GM18505 (cell line): ENCODE measurements at regions not wholly inside any gene's neighbourhood (a gene's known extent, or its start where the extent isn't known, plus 50 kb on each side); places are given as distances from the start of the nearest gene placed in this dataset.

Source experiments
- ATAC-seq: cut with Tn5 transposase; IDR thresholded peaks from one replicate; pipeline ENCODE4 v1.9.1; 2021; ENCODE audit not compliant: unreplicated experiment
- POLR2A ChIP-seq: IDR thresholded peaks from 4 replicates; pipeline ENCODE4 v1.6.1; 2011; ENCODE audit warnings: borderline replicate concordance; ENCODE audit not compliant: insufficient read depth, insufficient read length; ENCODE audit errors: extremely low read depth

GRCh38 chr13:76775088-76775740, 111.0 kb downstream of the KCTD12 start:
- ATAC-seq, result no peak
- TF ChIP-seq POLR2A, result no peak

- no peak for TF ChIP-seq POLR2A
These were observed 112.6 kb downstream of the KCTD12 start for GRCh38 chr13:76773448-76774094.

GRCh38 chr13:76772241-76772640, 114.0 kb downstream of the KCTD12 start:
- ATAC-seq, result no peak
- TF ChIP-seq POLR2A, result no peak

More at GRCh38 chr13:76773448-76774094, 112.6 kb downstream of the KCTD12 start:
- ATAC-seq, result no peak

DNA sequence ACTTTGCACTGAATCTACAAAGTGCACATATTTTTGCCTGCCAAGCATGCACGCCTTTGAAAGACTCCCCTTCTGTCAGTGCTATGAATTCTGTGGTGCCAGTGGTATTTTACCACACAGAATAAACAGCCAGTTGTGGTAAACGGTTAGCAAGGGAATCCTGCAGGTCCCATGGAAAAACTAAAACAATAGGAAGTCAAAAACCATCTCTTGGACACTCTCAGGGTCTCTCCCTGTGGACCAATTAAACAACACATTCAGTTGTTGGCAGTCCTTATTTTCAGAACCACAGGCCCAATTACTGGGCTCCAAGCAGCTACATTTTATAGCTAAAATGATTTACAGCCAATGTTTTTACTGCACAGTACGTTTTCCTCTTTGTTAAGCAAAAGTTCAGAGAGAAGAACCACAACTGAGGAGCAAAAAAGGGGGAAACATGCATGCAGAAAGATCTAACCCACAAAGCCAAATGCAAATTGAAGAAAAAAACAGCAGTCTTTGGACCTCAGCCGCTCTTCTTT, 116.9 kb downstream of the KCTD12 start:
- TF ChIP-seq POLR2A, result no peak
- no peak for ATAC-seq

- no peak for ATAC-seq
- TF ChIP-seq POLR2A, result no peak
These were observed 117.8 kb downstream of the KCTD12 start for GRCh38 chr13:76768384-76768783.

DNA sequence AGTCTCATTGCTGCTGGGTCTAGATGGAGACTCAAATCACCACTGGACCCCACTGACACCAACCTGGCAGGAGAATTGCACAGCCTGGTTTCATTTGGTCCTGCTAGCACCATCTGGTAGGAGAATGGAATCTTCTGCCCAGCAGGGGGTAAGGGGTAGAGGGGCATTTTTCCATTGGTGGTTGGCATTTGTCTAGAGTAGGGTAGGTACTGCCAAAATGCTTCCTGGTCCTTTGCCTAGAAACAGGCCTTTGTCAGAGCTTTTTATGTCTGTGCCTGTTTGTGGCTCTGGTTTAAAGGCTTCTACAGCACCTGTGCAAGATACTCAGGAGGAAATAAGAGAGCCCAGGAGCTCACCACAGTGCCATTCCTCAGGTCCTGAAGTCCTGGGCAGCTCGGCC, 121.3 kb downstream of the KCTD12 start:
- no peak for ATAC-seq
- TF ChIP-seq POLR2A, result no peak

DNA sequence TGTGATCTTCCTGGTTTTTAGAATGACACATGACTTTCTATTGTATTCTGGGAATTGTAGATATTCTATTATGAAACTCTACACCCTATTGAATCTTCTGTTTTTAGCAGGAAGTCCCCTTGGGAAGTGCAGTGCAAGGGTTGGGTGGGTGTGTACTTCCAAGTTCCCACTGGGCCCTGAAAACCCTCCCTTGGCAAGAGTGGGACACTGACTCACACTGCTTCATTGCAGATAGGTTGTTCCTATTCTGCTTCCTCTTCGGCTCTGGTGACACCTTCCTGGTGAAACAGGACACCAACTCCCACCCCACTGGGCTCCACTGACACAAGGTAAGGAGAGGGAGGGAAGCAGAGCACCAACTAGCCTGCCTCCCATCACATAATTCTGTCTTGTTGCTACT, 121.8 kb downstream of the KCTD12 start:
- TF ChIP-seq POLR2A, result no peak
- ATAC-seq, result no peak

DNA sequence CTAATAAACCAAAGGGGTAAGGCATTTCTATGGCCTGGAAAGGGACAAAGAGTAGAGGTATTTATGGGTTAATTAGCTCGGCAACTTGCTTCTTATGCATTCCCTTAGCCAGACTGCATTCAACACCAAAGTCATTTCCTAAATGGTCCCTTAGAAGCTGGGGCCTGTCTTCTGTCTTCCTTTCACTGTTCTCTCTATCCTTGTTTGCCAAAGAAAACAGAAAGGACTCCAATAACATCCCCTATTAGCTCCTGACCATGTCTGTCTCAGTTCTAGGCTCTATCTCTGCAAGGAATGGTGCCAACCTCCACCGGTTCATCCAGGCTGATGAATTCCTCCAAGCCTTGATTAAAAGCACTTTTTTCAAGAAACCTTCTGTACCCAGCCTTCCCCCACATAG, 123.5 kb downstream of the KCTD12 start:
- ATAC-seq, result no peak
- no peak for TF ChIP-seq POLR2A

DNA sequence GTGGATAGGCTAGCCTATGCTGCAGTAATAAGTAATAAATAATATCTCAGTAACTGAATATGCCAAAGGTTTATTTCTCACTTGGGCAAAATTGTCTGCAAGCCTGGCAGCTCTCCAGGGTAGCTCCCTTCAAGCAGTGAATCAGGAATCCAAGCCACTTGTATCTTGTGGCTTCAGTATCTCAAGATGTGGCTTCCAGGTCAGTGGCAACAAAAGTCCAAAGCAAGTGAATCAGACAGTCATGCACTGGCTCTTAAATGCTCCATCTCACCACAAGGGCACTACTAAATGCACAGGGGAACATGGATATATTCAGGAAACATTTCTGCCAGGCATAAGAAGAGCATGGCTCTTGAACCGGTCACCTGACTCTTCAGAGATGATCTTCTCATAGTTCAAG, 126.3 kb downstream of the KCTD12 start:
- ATAC-seq, result no peak
- TF ChIP-seq POLR2A, result no peak

DNA sequence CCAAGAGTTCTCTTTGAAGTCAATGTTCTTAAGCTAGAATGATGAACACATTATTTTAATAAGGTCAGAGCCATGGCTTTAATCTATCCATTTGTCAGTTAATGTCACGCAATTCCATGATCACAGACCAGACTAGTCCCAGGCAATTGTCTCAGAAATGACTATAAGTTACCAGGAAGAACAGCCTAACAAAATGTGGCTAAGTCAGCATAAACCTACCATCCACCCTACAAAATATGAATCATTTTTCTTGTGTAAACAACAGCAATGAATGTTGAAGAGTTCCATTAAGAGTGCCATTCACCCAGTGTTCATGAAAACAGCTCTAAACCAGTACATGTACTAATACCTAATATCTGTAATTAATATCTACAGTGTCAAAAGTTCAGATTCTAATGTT, 127.5 kb downstream of the KCTD12 start:
- ATAC-seq, result no peak
- TF ChIP-seq POLR2A, result no peak

- ATAC-seq, result no peak
- TF ChIP-seq POLR2A, result no peak
These were observed 127.9 kb downstream of the KCTD12 start for GRCh38 chr13:76758257-76758656.

GRCh38 chr13:76756451-76756850, 129.8 kb downstream of the KCTD12 start:
- ATAC-seq, result no peak

GRCh38 chr13:76754414-76754813, 131.8 kb downstream of the KCTD12 start:
- TF ChIP-seq POLR2A, result no peak
- no peak for ATAC-seq

More at GRCh38 chr13:76756451-76756850, 129.8 kb downstream of the KCTD12 start:
- TF ChIP-seq POLR2A, result no peak

GRCh38 chr13:76751278-76751677, 134.9 kb downstream of the KCTD12 start:
- ATAC-seq, result no peak
- no peak for TF ChIP-seq POLR2A
